GM12875 (cell line): ENCODE measurements at regions not wholly inside any gene's neighbourhood (a gene's known extent, or its start where the extent isn't known, plus 50 kb on each side); places are given as distances from the start of the nearest gene placed in this dataset.
"Not testable (repeated sequence)": the region's sequence is repeated elsewhere in the genome, so short reads cannot be mapped to it uniquely, and the experiment has no call there.

Experiments used
- H3K4me3 ChIP-seq: one replicate; pipeline ENCODE4 v1.5.1; 2011; ENCODE audit warnings: low read depth, low read length, control low read depth
- CTCF ChIP-seq: IDR thresholded peaks from 2 replicates; pipeline ENCODE4 v1.5.1; 2011; ENCODE audit warnings: low read depth, mild to moderate bottlenecking, control low read depth, inconsistent platforms, low read length, moderate library complexity, borderline replicate concordance; ENCODE audit not compliant: insufficient read depth

GRCh38 chr3:76310667-76311066 is 525.3 kb upstream of the ZNF717 start:
- TF ChIP-seq CTCF = no peak
- no peak overlapping the region for H3K4me3 ChIP-seq

GRCh38 chr3:76311941-76312340 is 526.6 kb upstream of the ZNF717 start:
- TF ChIP-seq CTCF = no peak
- no peak overlapping the region for H3K4me3 ChIP-seq

DNA sequence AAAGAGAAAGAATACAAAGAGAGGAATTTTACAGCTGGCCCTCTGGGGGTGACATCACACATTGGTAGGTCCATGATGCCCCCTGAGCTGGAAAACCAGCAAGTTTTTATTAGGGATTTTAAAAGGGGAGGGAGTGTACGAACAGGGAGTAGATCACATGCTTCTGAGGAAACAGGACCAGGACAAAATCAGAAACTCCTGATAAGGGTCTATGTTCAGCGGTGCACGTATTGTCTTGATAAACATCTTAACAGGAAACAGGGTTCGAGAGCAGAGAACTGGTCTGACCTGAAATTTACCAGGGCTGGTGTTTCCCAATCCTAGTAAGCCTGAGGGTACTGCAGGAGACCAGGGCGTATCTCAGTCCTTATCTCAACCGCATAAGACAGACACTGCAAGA is 530.6 kb upstream of the ZNF717 start:
- H3K4me3 ChIP-seq = not testable (repeated sequence)

GRCh38 chr3:76321614-76322013 is 536.3 kb upstream of the ZNF717 start:
- H3K4me3 ChIP-seq = no peak overlapping the region
- no peak for TF ChIP-seq CTCF

DNA sequence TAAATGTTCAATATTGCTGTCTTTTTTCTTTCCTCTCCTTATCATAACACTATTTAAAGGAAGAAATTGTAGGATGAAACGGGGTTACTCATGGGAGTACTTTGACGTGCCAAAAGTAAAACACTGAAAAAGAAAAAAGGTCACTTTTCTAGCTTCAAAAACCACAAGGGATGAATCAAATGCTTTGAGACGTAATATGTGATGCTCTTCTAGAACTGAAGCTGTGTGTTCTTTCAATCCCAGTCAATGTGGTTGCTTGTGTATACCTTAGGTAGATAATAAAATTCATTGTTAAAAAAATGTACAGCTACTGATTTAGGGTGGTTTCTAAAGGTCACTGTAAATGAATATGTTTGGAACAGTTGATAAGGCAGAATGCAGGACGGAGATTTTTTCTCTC is 538.8 kb upstream of the ZNF717 start:
- no peak overlapping the region for H3K4me3 ChIP-seq
- TF ChIP-seq CTCF = no peak

DNA sequence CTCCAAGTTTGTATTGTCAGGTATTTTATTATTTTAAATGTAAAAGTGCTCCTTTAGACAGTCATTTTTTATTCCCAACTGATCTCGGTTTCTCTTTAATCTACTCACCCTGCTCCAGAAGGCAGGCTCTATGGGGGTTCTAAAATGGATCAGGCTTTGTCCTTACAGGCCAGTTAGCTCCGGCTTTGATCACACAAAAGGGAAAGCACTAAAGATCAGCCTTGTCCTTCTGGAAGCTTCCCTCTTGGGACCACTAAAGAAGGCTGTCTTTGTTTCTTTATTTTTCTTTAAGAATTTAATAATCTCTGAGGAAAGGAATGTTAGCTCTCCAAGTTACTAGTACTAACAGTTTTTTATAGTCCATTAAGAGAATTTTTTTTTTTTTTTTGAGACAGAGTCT is 560.5 kb upstream of the ZNF717 start:
- TF ChIP-seq CTCF = no peak

DNA sequence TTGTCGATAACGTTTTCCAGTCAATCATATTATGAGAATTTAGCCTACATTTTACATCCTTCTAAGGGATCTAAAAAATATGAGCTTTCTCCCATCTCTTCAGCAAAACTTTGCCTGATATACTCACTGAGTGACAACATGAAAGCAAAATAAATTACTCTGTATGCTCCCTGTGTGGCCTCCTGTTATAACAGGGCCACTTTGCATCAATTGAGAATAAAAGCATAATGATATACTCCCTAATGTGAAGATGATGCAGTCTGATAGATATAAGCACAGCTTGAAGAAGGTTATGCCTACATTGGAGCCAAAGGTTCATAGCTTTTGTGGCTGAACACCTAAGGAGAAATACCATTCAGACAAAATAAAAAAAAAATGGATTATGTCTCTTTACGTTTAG is 561.3 kb upstream of the ZNF717 start:
- H3K4me3 ChIP-seq = no peak overlapping the region
- TF ChIP-seq CTCF = no peak

More for the DNA sequence above, 560.5 kb upstream of the ZNF717 start:
- no peak overlapping the region for H3K4me3 ChIP-seq
